Lower leg skin (tissue), 4 donors: ENCODE measurements at regions not wholly inside any gene's neighbourhood (a gene's known extent, or its start where the extent isn't known, plus 50 kb on each side); places are given as distances from the start of the nearest gene placed in this dataset.

Source experiments
- DNase-seq, 2 donors: peaks; one replicate each; pipeline ENCODE4 v3.0.0-alpha.2; 2019; ENCODE audit warnings: low spot score in 2 of 2
- H3K4me3 ChIP-seq: fragments of 200-600 bp; sonication (generic); 2 replicates; pipeline ENCODE4 v1.5.1; 2017; ENCODE audit warnings: mild to moderate bottlenecking, low read depth; ENCODE audit not compliant: poor library complexity, severe bottlenecking
- POLR2A ChIP-seq, 2 donors: fragments of 450-650 bp; IDR thresholded peaks; one replicate each; pipeline ENCODE4 v1.6.1; 2016 to 2017; ENCODE audit warnings: antibody characterized with exemption in 2 of 2, mild to moderate bottlenecking in 1 of 2, moderate library complexity in 1 of 2
- WGBS, 2 donors: methylation state at CpG; one replicate each; pipeline ENCODE4 v1.1.5; 2018; 5-methylcytosine and 5-hydroxymethylcytosine counted together
- intact Hi-C: fragments of 100-400 bp; cut with DNase I; formaldehyde crosslinking; loops from one replicate; pipeline ENCODE4 v1.15.0; 2023; ENCODE audit warnings: low total_unique reads
- TF ChIP-seq, protein P1 (sequence below), 3 donors: fragments of 450-650 bp; IDR thresholded peaks; one replicate each; pipeline ENCODE4 v1.5.1; 2016; ENCODE audit warnings: antibody characterized with exemption in 3 of 3, mild to moderate bottlenecking in 3 of 3, moderate library complexity in 2 of 3

DNA sequence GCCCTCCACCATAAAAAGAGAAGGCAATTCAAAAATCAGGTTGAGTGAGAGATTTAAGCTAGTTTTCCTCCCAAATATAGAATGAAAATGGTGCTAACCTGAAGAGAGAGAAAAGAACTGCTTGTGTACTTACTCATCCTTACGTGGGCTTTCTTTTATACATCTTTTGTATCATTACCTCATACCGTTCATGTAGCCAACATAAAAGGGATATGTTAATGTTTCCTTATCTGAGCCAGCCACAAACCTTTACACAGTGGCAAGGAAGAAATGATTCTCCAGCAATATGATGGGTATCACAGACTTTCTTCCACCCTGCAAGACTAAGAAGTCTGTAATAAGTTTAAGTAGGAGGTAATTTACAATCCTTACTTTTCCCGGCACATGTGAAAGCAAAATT lies 600.8 kb upstream of the ZNF385D start:
- 61 to 81% methylated on average over 3 of the region's 3 CpGs for WGBS, 2 donors
- no peak for TF ChIP-seq POLR2A (IDR thresholded peaks at IDR 0.05)
- TF ChIP-seq, protein P1, sequence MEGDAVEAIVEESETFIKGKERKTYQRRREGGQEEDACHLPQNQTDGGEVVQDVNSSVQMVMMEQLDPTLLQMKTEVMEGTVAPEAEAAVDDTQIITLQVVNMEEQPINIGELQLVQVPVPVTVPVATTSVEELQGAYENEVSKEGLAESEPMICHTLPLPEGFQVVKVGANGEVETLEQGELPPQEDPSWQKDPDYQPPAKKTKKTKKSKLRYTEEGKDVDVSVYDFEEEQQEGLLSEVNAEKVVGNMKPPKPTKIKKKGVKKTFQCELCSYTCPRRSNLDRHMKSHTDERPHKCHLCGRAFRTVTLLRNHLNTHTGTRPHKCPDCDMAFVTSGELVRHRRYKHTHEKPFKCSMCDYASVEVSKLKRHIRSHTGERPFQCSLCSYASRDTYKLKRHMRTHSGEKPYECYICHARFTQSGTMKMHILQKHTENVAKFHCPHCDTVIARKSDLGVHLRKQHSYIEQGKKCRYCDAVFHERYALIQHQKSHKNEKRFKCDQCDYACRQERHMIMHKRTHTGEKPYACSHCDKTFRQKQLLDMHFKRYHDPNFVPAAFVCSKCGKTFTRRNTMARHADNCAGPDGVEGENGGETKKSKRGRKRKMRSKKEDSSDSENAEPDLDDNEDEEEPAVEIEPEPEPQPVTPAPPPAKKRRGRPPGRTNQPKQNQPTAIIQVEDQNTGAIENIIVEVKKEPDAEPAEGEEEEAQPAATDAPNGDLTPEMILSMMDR (IDR thresholded peaks at IDR 0.05), result no peak
- DNase-seq, result no peak
- intact Hi-C loops, result no loop called here
- no peak overlapping the region for H3K4me3 ChIP-seq

GRCh38 chr3:22353126-22353525 lies 602.1 kb upstream of the ZNF385D start:
- intact Hi-C loops, result no loop called here
- 76 to 92% methylated on average over 1 of the region's 1 CpG for WGBS, 2 donors
- no peak for DNase-seq
- no peak overlapping the region for H3K4me3 ChIP-seq
- TF ChIP-seq, protein P1 (IDR thresholded peaks at IDR 0.05), result no peak
- TF ChIP-seq POLR2A (IDR thresholded peaks at IDR 0.05), result no peak

- DNase-seq, result no peak
- no peak for TF ChIP-seq POLR2A (IDR thresholded peaks at IDR 0.05)
- TF ChIP-seq, protein P1 (IDR thresholded peaks at IDR 0.05), result no peak
- WGBS, 2 donors, result 91 to 96% methylated on average over 1 of the region's 1 CpG
- no peak overlapping the region for H3K4me3 ChIP-seq
- intact Hi-C loops, result no loop called here
These were observed 607.3 kb upstream of the ZNF385D start for GRCh38 chr3:22358334-22358733.

- WGBS, 2 donors, result 54 to 59% methylated on average over 6 of the region's 6 CpGs
- TF ChIP-seq, protein P1 (IDR thresholded peaks at IDR 0.05), result no peak
- TF ChIP-seq POLR2A (IDR thresholded peaks at IDR 0.05), result no peak
- H3K4me3 ChIP-seq, result no peak overlapping the region
- intact Hi-C loops, result no loop called here
- no peak for DNase-seq
These were observed 609.2 kb upstream of the ZNF385D start for GRCh38 chr3:22360164-22360563.

- intact Hi-C loops, result no loop called here
- H3K4me3 ChIP-seq, result no peak overlapping the region
- no peak for TF ChIP-seq POLR2A (IDR thresholded peaks at IDR 0.05)
- TF ChIP-seq, protein P1 (IDR thresholded peaks at IDR 0.05), result no peak
- 53 to 55% methylated on average over 2 of the region's 2 CpGs for WGBS, 2 donors
- DNase-seq, result peak in 1 of 2 donors; percentile 27
These were observed 610.0 kb upstream of the ZNF385D start for GRCh38 chr3:22360970-22361369.

- TF ChIP-seq, protein P1 (IDR thresholded peaks at IDR 0.05), result no peak
- TF ChIP-seq POLR2A (IDR thresholded peaks at IDR 0.05), result no peak
- intact Hi-C loops, result no loop called here
- DNase-seq, result no peak
- H3K4me3 ChIP-seq, result no peak overlapping the region
- 36 to 42% methylated on average over 1 of the region's 1 CpG for WGBS, 2 donors
These were observed 610.5 kb upstream of the ZNF385D start for GRCh38 chr3:22361521-22361920.
